HUDEP-2 (cell line): ENCODE measurements at regions not wholly inside any gene's neighbourhood (a gene's known extent, or its start where the extent isn't known, plus 50 kb on each side); places are given as distances from the start of the nearest gene placed in this dataset.

ENCODE experiments used
- DNase-seq, 76 experiments: peaks; one replicate each; lab custom pipeline; 2025; ENCODE audit not compliant: unreplicated experiment in 76 of 76; lab: John Stamatoyannopoulos, UW

DNA sequence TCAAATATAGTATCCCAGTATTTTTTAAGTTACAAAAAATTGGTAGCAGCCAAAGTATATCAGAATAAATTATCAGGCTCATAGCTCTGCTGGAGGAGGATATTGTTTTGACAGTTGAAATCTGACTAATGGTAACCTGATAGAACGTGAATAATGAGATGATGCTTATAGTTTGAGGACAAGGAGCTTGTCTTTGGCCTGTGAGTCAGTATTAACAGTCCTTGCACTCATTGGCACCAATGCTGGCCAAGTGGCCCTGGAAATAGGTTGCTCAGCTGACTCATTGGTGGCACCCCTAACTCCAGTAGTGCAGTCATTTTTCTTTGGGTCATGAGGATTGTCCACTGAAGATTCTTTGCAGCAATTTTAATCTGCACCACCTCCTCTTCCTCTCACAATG, 203.3 kb upstream of the JADE1 start:
- peak in 8 of 76 experiments; percentile 7 to 42 (median 8) for DNase-seq

DNA sequence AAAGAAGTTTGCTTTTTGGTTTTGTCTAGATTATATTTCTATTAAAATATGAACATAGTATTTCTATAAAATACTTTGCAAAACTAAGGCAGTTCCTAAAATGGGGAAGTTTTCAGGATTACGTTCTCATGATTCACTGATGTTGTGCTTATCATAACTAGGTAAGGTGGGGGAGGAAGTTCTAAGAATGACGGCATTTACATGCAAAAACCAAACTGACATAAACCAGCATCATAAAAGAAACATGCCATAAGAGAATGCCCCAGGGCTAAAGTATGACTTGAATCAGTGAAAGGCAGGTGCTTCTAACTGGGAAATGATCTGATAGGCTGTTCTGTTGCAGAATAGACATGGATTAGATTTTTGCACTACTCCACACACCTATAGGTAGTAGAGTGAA, 204.7 kb upstream of the JADE1 start:
- peak in 2 of 76 experiments; percentile 10 to 11 for DNase-seq

DNA sequence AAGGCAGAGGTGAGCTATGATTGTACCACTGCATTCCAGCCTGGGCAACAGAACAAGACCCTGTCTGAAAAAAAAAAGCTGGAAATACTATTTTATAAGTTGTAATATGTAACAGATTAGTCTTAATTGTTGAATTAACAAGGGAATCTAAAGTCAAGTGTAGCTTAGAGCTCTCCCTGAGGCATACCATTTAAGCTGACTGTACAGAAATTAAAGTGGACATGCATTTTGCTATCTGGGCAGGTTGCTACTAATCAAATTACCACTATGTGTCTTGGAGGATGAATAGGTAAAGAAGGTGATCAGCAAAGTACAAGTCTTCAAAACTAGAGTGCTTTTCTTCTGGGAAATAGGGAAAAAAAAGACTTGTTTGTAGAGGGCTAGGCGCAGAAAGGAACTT, 205.3 kb upstream of the JADE1 start:
- DNase-seq = no peak

GRCh38 chr4:128603081-128603480, 206.4 kb upstream of the JADE1 start:
- DNase-seq = no peak

DNA sequence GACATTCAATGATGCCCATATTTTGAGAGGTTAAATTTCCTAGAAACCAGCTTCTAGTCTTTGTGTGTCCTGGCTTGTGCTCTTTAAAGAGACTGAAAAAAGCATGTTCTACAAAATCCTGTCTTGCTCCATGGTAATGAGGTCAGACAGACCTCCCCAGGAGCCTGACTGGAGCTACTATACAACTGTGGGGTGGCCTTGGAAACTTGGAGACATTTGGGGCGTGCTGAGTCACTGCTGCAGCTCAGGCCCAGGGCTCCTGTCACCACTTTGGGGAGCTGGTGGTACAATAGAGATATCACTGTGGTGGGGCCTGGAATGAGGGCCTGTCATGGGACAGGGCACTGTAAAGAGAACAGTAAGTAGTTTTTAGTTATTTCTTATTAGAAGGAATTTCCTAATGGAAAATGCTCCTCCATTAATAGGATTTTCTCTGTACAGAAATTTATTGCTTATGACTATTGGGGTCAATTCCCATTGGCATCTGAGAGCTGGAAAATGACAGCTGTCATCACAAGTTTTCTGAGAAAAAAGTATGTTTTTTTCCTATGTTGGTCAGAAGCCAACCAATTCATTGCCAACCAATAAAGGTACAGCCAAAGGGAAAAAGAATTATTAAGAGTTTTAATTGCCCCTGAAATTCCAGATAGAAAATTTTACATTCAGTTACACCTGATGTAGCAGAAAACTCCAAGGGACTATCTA, 207.4 kb upstream of the JADE1 start:
- peak in 19 of 76 experiments; percentile 1 to 41 (median 12) for DNase-seq

DNA sequence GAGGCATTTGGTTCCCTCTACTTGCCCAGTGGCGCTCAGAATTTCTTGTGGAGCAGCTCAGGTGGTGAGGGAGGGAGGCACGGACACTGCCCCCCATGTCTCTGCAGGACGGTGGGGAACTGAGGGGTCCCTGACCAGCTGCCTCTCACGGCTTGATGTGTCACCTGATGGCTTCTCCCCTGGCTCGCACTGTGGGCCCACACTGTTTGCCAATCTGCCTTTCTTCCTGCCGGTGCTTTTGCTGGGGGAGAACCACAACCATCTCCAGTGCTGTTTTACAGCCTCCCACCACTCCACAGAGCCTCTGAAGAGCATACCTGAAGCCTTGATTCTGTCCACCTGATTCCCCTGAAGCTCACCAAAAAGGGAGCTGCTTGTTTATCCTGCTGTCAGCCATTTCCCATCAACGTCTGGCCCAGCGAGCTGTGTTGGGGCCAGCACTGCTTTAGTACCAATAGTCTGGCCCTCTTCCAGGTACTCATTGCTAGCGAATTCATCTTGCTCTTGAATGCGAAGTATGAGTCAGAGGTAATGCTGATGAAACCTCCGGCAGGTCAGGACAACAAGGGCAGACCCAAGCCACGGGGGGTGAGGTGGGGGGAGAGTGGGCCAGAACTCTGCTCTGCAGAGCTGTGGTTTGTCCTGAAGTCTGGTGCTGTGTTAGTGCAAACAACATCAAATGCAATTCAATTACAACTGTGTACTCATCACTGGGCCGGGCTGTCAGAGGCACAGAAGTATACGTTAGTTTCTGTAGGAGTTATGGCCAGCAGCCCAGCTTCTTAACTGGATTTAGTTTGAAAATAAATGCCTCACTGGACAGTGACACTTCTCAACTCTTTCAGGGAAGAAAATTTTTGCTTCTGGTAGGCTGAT, 208.3 kb upstream of the JADE1 start:
- DNase-seq = peak in 36 of 76 experiments; percentile 3 to 78 (median 26)

GRCh38 chr4:128600410-128600809, 209.1 kb upstream of the JADE1 start:
- no peak for DNase-seq

GRCh38 chr4:128597500-128597899, 212.0 kb upstream of the JADE1 start:
- no peak for DNase-seq

DNA sequence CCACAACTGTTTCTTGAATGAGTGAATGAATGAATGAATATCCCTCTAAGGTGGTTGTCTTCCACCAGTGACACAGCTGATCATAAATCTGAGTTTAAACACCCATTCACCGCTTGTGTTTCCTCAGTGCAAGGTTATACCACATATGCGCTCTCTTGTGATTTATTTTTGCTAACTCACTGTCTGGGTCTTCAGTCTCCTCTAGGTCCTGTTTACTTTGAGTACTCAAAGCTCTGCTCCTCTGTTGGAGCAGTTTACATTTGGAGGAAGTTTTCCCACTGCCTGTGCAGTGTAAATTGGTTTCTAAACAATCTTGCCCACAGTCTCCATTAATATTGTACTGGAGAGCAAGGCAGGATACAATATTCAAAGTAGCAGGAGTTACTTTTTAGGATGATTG, 212.6 kb upstream of the JADE1 start:
- no peak for DNase-seq

GRCh38 chr4:128596115-128596514, 213.4 kb upstream of the JADE1 start:
- DNase-seq = no peak

DNA sequence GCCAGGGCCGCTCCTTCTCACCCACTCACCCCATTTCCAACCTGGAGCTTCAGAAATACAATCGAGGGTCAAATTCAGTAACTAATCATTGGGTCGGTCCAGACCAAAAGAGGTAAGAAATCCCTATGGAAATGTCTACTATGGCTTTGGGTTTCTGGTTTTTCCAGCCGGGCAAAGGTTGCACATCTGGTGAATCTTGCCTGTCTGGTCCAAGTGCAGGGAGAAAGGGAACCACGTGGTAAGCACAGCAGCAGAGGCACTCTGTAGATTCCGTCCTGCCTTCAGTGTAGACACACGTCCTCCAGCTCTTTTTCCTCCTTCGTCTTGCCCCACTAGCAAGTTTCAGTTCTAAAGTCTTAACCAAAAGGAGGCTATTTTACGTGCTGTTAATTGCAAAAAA, 218.0 kb upstream of the JADE1 start:
- no peak for DNase-seq

DNA sequence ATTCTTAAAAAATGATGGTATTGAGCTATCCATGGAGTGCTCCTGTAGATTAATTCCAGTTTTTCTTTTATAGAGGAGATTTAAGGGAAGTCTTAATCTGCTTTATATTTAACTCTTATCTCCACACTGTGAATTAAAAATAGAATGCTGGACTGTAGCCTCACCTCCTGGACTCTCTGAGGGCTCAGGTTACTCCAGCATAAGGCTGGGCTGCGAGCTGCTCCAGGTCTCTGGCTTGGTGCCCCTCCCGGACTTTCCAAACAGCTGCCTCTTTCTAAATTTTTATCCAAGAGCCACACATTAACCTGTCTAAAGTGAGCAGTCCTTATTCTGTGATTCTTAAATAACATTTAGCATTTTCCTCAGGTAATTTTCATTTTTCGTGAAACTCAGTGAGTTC, 218.7 kb upstream of the JADE1 start:
- no peak for DNase-seq

GRCh38 chr4:128590034-128590740, 219.3 kb upstream of the JADE1 start:
- DNase-seq = no peak

DNA sequence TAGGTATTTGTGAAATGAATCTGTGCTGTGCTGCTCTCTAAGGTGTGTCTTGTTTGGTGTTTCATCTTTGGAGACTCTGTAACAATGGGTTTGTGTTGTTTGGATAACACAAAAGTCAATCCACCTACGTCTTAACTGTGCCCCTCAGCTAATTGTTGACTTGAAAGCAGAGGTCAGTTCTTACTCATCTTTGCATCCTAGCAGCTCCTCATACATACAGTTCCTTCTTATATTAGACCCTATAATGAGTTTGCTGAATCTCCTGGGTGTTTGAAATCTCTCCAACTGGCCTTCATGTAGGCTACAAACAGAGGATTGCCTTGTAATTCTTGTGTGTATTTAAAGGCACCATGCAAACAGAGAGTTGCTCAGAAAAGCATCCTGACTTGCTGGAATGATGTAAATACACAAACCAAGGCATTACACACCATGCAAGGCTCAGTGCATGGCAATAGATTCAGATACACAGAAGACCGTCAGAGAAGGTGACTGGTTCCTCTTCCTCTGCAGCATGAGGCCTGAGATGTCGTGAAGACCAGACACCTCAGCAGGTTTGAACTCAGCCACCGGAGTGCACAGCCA, 220.0 kb upstream of the JADE1 start:
- DNase-seq = no peak

DNA sequence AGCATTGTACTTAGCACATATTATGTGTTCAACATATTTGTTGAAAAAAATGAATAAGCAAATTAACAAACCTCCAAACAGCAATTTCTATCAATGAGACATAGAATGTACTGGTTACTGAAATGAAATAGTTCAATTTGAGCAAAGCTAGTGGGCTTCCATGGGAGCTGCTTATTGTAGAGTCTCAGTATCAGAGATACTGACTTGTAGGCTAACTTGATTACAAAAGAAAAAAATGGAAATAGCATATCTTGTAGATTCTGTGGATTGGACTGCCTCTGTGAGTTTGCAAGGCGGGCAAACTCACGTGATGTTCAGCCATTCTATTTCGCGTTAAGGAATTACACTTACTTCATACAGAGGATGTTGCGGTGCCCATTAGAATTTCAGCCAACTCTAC, 222.1 kb upstream of the JADE1 start:
- DNase-seq = no peak

GRCh38 chr4:128583753-128584712, 225.5 kb upstream of the JADE1 start:
- peak in 2 of 76 experiments; percentile 3 to 4 for DNase-seq

- peak in 5 of 76 experiments; percentile 4 to 22 (median 16) for DNase-seq
These were observed 227.1 kb upstream of the JADE1 start for GRCh38 chr4:128582427-128582870.

GRCh38 chr4:128579154-128579853, 230.2 kb upstream of the JADE1 start:
- DNase-seq = no peak

DNA sequence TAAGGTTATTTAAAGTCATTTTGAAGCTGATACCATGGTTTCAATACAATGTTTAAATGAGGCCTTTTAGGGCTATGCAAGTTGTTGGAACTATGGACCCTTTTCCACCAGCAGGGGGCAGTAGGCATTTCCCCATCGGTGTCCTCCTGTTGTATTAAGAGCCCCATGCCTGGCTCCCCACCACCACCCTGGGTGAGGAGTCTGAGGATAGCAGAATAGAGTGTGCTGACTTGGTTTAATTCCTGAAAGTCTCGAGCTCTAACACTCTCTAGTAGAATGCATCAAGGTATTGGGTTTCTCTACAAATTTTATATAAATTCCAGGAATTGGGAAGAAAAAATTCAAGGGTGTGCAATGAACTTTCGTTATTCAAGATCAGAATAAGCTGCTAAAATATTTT, 234.8 kb upstream of the JADE1 start:
- DNase-seq = peak in 72 of 76 experiments; percentile 3 to 82 (median 58)
